OCI-LY3 (cell line): ENCODE measurements at regions not wholly inside any gene's neighbourhood (a gene's known extent, or its start where the extent isn't known, plus 50 kb on each side); places are given as distances from the start of the nearest gene placed in this dataset.

Source experiments
- EZH2phosphoT487 ChIP-seq: fragments of 200-600 bp; shearing (Covaris generic); IDR thresholded peaks from 2 replicates; pipeline ENCODE4 v1.6.1; 2018; ENCODE audit warnings: antibody characterized with exemption, mixed run types, low read depth
- TF ChIP-seq, protein P1 (sequence below): fragments of 200-600, 300-600 bp; sonication (generic); IDR thresholded peaks from 2 replicates; pipeline ENCODE4 v1.5.1; 2014; ENCODE audit warnings: antibody characterized with exemption, low read length, low read depth

DNA sequence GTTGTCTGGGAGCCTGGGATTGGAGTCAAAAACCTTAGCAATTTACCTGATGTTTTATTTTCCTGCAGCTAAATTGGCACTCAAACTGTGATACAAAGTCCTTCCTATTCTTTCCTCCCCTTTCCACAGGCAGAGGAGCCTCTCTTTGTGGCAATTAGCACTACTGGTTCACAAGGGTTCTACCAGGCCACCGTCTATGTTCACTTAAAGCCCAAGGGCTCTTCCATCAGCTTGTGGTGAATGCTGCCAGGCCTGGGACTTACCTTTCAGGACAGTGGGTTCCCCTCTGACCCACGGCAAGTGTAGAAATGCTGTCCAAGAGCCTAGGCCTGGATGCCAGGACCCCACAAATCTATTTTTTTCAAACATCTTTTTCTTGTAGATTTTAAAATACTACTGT is 251.9 kb upstream of the B3GALT2 start:
- TF ChIP-seq, protein P1, sequence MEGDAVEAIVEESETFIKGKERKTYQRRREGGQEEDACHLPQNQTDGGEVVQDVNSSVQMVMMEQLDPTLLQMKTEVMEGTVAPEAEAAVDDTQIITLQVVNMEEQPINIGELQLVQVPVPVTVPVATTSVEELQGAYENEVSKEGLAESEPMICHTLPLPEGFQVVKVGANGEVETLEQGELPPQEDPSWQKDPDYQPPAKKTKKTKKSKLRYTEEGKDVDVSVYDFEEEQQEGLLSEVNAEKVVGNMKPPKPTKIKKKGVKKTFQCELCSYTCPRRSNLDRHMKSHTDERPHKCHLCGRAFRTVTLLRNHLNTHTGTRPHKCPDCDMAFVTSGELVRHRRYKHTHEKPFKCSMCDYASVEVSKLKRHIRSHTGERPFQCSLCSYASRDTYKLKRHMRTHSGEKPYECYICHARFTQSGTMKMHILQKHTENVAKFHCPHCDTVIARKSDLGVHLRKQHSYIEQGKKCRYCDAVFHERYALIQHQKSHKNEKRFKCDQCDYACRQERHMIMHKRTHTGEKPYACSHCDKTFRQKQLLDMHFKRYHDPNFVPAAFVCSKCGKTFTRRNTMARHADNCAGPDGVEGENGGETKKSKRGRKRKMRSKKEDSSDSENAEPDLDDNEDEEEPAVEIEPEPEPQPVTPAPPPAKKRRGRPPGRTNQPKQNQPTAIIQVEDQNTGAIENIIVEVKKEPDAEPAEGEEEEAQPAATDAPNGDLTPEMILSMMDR = no peak
- TF ChIP-seq EZH2phosphoT487 = no peak
